Astrocyte of the cerebellum (primary cell): ENCODE measurements at regions not wholly inside any gene's neighbourhood (a gene's known extent, or its start where the extent isn't known, plus 50 kb on each side); places are given as distances from the start of the nearest gene placed in this dataset.

Source experiments
- DNase-seq: peaks from one replicate; pipeline ENCODE4 v3.0.0-alpha.2; 2011; ENCODE audit warnings: low read depth
- H3K4me3 ChIP-seq: 2 replicates; pipeline ENCODE4 v1.5.1; 2011; ENCODE audit warnings: mild to moderate bottlenecking, low read depth, low read length, moderate library complexity
- in situ Hi-C: cut with HindIII; loops from 2 replicates; pipeline ENCODE4 v1.10.0; 2017; ENCODE audit warnings: low sequenced_read_pairs
- TF ChIP-seq, protein P1 (sequence below): IDR thresholded peaks from 2 replicates; pipeline ENCODE4 v1.5.1; 2012; ENCODE audit warnings: low read length, low read depth, moderate library complexity, mild to moderate bottlenecking; ENCODE audit errors: missing control alignments

DNA sequence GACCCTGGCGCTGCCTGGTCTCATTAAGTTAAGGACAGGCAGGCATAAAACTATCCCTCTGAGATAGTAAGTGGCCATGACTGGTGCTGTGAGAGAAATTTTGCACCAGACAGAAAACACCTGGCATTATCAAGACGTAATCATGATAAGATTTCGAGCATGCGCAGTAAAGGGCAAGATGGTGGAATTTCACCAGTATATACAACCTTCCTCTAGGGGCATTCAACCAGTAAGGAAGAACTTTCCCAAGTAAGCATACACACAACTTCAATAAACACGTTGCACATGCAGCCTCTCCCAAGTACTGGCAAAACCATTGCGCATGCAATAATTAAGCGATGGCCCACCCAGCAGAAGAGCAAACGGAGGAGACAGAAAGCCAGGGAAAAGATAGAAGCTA lies 1376.4 kb upstream of the CRIM1 start:
- no peak for DNase-seq
- in situ Hi-C loops = no loop called here
- TF ChIP-seq, protein P1, sequence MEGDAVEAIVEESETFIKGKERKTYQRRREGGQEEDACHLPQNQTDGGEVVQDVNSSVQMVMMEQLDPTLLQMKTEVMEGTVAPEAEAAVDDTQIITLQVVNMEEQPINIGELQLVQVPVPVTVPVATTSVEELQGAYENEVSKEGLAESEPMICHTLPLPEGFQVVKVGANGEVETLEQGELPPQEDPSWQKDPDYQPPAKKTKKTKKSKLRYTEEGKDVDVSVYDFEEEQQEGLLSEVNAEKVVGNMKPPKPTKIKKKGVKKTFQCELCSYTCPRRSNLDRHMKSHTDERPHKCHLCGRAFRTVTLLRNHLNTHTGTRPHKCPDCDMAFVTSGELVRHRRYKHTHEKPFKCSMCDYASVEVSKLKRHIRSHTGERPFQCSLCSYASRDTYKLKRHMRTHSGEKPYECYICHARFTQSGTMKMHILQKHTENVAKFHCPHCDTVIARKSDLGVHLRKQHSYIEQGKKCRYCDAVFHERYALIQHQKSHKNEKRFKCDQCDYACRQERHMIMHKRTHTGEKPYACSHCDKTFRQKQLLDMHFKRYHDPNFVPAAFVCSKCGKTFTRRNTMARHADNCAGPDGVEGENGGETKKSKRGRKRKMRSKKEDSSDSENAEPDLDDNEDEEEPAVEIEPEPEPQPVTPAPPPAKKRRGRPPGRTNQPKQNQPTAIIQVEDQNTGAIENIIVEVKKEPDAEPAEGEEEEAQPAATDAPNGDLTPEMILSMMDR = no peak
- no peak overlapping the region for H3K4me3 ChIP-seq

DNA sequence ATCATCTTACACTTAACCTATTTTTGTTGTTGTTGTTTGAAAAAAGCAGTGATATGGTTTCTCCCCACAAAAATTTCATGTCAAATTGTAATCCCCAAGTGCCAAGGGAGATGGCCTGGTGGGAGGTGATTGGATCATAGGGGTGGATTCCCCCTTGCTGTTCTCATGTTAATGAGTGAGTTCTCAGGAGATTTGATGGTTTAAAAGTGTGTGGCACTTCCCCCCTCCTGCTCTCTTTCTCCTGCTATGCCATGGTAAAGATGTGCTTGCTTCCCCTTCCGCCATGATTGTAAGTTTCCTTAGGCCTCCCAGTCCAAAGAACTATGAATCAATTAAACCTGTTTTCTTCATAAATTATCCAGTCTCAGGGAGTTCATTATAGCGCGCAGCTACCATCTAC lies 1362.7 kb upstream of the FAM98A start:
- in situ Hi-C loops = no loop called here
- no peak overlapping the region for H3K4me3 ChIP-seq
- DNase-seq = no peak
- TF ChIP-seq, protein P1 = no peak

DNA sequence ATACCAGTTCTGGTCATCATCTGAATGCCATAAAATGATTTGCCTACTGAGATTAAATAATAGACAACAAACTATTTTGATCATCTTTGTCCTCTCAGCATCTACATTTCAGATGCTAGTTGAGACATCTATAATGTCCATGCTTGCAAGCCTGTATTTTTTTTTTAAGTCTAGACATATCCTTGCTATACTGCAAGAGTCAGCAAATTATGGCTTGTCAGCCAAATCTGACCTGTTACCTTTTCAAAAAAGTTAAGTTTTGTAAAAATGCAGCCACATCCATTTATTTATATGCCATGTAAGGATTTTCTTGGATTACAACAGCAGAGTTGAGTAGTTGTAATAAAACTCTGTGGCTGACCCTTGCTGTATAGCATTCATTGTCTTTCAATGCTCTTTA lies 1355.7 kb upstream of the FAM98A start:
- H3K4me3 ChIP-seq = no peak overlapping the region
- DNase-seq = no peak
- TF ChIP-seq, protein P1 = no peak
- in situ Hi-C loops = no loop called here

DNA sequence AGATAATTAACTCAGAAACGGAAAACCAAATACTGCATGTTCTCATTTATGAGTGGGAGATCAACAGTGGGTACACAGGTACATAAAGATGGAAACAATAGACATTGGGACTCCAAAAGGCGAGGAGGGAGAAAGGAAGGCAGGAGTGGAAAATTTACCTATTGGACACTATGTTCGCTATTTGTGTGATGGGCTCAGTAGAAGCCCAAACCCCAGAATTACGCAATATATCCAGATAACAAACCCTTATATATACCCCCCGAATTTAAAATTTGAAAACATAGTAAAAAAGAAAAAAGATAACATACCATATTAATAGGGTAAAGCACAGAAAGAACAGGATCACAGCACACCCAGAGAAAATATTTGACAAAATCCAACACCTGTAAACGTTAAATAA lies 1351.7 kb upstream of the FAM98A start:
- no peak overlapping the region for H3K4me3 ChIP-seq
- DNase-seq = no peak
- TF ChIP-seq, protein P1 = no peak
- in situ Hi-C loops = no loop called here

DNA sequence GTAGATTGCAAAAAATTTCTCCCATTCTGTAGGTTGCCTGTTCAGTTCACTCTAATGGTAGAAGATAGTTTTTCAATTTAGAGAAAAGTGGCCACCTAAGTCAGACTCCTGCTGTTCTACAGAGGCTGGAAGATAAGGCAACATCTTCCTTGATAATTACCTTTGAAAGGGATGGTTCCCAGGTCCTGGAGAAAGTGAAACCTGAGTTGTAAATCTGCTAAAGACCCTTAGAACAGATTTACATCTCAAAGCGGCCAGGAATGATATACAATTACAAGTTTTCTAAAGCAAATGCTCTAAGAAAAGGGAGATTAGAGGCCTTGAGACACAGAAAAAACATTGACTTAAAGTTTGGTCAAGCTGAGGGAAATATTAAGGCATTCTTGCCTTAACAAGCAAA lies 1350.2 kb upstream of the FAM98A start:
- DNase-seq = no peak
- H3K4me3 ChIP-seq = no peak overlapping the region
- TF ChIP-seq, protein P1 = no peak
- in situ Hi-C loops = no loop called here

DNA sequence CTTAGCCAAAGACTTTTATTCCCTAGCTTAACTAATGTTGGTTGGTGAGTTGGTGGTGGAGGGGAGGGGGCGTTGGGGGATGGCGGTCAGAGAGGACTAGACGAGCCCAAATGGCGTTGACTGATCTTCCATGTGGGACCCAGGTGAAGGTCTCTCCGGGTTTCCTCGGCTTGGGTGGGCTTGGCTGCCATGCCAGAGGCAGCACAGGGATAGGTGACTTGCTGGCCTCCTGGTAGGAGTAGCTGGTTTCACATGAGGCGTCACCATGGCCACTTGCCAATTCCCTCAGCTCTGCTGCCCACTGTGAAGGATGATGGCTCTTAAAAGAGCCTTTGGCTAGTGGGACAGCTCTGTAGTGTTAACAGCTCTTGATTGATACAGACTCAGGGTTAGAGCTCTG lies 1337.0 kb upstream of the FAM98A start:
- in situ Hi-C loops = no loop called here
- TF ChIP-seq, protein P1 = no peak
- H3K4me3 ChIP-seq = no peak overlapping the region

DNA sequence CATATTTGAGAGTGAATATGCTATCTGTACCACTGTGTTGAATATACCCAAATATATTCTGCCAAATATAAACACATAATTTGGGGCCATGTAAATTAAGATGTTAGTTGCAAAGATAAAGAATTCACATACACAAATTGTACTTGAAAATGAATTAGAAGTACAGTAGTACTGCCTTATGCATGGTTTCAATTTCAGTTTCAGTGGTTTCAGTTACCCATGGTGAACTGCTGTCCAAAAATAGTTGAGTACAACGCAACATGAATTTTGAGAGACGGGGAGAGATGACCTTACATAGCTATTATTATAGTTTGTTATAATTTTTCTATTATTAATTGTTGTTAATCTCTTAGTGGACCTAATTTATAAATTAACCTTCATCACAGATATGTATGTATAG lies 1313.0 kb upstream of the FAM98A start:
- DNase-seq = no peak
- in situ Hi-C loops = no loop called here
- TF ChIP-seq, protein P1 = no peak
- H3K4me3 ChIP-seq = no peak overlapping the region

More for the DNA sequence above, 1337.0 kb upstream of the FAM98A start:
- DNase-seq = no peak
